WI38 (cell line): ENCODE measurements at regions not wholly inside any gene's neighbourhood (a gene's known extent, or its start where the extent isn't known, plus 50 kb on each side); places are given as distances from the start of the nearest gene placed in this dataset.

Source experiments
- H3K4me3 ChIP-seq: 2 replicates; pipeline ENCODE4 v1.5.1; 2011; ENCODE audit warnings: low read depth, mild to moderate bottlenecking, control low read depth, low read length
- TF ChIP-seq, protein P1 (sequence below): IDR thresholded peaks from 2 replicates; pipeline ENCODE4 v1.5.1; 2012; ENCODE audit warnings: low read depth, mild to moderate bottlenecking, control low read depth, low read length

DNA sequence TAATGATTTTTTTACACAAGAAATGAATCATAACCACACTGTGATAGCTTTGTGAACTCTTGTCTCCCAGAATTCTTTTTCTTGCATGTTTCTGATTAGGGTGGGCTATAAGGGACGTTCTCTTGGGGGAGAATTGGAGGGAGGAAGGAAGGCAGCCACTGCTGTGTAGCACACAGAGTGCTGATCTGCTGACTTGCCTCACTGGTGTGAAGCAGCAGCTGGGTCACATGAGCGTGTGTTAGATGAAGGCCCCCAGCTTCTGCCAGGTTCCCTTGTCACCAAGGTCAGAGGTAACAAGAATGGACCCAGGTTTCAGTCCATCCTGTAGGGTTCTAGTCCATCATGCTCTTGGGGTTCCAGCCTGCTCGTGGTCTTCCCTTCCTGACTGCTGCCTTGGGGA lies 107.4 kb upstream of the GLI2 start:
- H3K4me3 ChIP-seq = no peak overlapping the region
- TF ChIP-seq, protein P1, sequence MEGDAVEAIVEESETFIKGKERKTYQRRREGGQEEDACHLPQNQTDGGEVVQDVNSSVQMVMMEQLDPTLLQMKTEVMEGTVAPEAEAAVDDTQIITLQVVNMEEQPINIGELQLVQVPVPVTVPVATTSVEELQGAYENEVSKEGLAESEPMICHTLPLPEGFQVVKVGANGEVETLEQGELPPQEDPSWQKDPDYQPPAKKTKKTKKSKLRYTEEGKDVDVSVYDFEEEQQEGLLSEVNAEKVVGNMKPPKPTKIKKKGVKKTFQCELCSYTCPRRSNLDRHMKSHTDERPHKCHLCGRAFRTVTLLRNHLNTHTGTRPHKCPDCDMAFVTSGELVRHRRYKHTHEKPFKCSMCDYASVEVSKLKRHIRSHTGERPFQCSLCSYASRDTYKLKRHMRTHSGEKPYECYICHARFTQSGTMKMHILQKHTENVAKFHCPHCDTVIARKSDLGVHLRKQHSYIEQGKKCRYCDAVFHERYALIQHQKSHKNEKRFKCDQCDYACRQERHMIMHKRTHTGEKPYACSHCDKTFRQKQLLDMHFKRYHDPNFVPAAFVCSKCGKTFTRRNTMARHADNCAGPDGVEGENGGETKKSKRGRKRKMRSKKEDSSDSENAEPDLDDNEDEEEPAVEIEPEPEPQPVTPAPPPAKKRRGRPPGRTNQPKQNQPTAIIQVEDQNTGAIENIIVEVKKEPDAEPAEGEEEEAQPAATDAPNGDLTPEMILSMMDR = no peak

DNA sequence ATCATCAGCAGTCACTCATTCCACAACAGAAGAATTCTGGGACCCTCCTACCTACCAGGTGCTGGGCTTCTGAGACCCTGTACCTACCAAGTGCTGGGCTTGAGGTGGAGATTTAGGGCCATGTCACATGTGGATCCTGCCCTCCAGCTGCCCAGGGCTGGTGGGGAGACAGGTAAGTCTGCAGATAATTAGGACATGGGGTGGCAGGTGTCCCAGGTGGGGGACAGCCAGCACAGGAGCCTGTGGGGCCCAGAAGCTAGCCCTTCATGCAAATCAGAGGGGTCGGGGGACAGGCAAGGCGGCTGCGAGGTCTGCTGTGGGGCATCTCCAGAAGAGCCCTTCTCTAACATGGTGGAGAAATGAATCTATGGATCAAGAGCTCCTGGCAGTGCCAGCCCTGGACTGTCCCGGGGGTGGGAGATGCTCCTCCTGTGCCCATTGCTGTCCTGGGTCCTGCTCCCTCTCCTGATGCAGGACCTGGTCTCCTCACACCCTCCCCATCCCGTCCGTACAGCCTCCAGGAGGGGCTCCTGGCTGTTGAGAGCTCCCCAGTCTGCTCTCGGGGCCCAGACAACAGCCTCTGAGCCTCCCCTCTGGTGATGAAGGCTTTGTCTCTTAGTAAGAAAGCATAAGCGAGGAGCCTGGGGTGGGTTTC lies 106.3 kb upstream of the GLI2 start:
- H3K4me3 ChIP-seq = no peak overlapping the region
- TF ChIP-seq, protein P1 = no peak

DNA sequence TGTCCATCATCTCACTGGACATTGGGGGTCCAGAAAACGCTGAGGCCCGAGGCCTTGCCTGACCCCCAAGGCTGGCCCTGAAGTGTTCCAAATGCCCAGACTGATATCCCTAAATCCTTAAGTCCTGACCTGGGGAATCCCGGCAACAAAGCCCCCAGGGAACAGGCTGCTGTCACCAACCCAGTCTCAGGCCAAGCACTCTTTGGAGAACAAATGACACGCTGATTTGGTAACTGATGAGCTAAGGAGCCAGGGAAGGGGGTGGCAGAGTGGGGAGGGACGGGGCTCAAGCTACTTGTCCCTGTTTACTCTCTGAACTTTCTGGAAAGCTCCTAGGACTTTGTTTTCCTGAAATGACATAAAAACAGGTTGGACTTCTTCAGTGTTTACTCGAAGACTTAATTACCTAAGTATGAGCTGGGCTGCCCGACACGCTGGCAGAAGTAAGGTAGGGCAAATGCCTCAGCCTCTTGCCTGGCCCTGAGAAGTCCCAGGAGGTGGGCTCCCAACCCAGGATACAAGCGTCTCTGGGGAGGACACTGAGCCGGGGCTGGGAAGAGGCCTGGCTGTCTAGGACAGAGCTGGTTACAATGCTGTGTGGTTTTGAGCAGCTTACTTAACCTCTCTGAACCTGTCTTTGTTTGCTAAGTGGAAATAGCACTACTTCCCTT lies 105.5 kb upstream of the GLI2 start:
- H3K4me3 ChIP-seq = no peak overlapping the region
- TF ChIP-seq, protein P1 = no peak

DNA sequence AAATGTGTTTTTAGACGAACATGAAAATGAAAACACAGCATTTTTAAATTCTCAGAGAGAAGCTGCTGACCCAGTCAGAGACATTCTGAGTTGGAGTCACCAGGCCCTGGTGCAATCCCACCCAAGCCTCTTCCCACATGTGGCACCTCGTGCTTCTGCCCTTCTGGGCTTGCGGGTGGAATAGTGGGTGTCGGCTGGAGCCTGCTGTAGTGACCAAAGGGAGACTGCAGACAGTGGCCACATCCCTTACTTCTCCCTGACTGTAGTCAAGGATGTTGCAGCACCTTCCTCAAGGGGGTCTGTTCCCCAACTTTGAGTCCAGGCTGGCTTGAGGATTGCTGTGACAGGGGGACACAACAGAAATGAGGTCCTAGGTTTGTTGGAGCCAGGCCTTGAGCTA lies 104.4 kb upstream of the GLI2 start:
- no peak overlapping the region for H3K4me3 ChIP-seq
- TF ChIP-seq, protein P1 = no peak

DNA sequence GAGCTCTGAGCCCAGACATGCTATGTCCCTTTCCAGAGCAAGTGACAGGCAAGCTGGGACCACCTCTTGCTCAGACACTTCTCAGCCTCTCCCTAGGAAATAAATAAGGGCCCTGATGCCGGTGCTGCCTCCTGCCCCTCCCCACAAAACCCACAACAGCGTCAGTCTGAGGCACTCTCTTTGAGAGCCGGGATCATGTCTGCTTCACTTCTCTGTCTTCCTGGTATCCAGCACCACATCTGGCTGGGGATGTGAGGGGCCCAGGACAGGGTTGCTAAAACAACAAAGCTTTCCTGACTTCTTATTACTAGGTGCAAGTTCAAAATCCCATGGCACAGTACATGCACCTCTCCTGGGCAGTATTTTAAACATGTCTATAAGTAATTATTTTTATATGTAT lies 103.9 kb upstream of the GLI2 start:
- TF ChIP-seq, protein P1 = no peak
- no peak overlapping the region for H3K4me3 ChIP-seq

DNA sequence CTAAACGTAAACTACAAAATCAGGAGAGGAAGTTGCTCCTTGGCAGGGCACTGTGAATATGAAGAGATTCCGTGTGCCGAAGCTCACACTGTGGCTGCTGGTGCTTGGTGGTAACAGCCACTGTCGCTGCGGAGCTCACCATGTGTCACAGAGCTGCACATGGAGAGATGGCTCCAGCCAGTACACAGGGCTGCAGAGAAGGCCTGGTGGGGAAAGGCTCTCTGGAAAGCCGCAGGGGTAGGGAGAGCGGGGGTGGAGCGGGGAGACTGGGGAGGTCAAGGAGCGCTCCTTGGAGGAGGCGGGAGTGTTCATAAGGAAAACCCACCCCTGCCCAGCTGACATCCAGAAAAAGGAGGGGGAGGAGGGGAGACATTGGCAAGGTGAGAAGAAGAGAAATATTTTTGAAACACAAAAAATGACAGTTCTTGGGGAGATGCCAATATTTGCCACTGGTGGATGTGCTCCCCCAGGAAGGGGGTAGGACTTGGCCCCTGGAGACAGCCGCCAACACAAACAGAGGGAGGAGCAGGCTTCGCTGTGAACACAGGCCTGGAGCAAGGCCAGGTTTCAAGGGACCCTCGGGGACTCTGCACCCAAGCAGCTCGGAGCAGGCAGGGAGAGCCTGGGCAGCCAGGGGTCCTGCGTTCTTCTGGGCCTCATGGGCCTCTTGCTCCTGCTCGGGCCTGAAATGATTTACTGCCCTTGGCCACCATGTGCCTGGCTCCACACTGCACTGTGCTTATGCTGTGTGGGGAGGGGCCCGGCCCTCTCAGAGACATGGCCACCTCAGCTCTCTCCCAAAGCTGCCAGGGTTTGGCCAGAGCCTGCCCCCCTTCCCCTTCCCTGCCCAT lies 102.6 kb upstream of the GLI2 start:
- no peak overlapping the region for H3K4me3 ChIP-seq
- TF ChIP-seq, protein P1 = no peak

DNA sequence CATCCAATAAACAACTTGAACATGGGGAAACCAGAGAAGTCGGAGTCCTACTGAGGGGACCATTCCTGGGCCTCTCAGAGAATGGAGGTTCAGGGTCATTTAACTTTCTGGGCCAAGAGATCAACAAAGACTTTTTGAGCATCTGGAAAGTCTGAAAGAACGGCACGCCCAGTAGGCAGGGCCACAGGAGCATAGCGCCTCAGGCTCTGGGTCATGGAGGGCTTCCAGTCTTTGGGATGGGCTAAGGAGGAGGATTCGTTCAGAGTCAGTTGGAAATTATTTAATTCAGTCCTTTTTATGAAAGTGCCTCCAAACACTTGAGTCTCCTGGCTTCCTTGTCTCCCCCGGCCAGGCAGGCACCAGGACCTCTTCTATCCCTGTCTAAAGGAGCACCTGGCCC lies 101.1 kb upstream of the GLI2 start:
- no peak overlapping the region for H3K4me3 ChIP-seq
- TF ChIP-seq, protein P1 = no peak
